ENCODE measurements at regions not wholly inside any gene's neighbourhood (a gene's known extent, or its start where the extent isn't known, plus 50 kb on each side); places are given as distances from the start of the nearest gene placed in this dataset.

DNA sequence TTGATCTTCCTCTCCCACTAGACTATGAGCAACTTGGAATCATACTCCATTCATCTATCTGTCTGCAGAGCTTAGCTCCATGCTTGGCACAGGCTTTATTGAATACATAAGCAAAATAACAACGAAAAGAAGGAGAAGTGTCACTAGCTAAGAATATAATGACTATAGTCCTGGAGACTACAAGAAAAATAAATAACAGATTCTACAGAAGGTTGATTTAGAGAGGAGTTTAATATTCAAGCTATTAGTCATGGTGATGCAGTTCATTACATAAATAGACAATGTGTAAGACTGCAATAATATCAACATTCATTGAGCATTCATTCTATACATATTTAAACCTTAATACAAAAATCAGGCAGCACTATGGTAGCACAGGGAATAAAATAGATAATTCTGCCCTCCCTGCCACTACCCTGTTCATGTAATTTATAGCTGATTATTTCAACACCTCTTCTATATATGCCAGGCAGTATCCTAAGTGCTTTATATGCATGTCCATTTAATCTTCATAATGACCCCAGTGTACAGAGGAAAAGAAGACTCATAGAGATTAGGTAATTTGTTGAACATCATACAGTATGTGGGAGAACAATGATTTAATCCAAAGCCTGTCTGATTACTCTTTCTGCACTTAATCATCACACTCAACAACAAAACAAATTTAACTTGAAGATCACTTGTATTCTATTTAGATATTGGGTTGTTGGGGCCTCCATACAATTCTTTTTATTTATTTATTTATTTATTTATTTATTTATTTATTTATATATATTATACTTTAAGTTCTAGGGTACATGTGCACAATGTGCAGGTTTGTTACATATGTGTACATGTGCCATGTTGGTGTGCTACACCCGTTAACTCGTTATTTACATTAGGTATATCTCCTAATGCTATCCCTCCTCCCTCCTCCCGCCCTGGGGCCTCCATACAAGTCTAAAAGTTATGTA lies 165.3 kb downstream of the RNF152 start:
- no peak for DNase-seq

DNA sequence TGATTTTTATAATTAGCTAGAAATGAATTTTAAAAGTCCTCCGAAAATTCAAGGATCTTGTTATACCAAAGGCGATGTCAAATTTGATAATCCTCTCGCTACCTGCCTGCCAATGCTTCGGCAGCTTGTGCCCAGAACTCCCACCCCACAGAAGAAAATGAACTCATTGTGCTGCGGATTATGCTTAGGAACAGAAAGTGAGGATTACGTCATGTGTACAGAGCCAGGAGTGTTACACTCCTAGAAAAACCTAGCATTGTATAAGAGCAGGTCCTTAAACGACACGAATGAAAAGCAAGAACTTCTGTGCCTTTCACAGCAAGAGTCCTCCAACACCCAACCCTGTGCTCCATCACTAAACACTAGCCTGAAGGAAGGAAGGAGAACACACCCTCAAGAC lies 168.3 kb downstream of the RNF152 start:
- DNase-seq: no peak

DNA sequence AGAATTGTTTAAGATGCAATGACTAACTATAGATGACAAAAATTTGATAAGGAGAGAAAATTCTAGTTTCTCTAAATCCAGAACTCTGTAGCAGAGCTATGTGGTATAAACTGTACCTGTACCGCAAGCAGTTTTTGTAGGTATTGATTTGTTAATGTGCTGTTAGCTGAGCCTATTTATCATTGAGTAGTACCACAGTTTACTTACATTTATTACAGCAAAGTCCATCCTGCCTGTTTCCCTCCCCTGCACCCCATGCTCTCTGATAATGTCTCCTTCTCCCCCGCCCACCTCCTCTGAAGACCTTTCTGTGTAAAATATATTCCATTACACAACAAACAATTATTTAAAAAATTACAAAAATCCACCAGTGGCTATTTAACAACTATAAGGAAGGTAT lies 170.6 kb downstream of the RNF152 start:
- no peak for DNase-seq

DNA sequence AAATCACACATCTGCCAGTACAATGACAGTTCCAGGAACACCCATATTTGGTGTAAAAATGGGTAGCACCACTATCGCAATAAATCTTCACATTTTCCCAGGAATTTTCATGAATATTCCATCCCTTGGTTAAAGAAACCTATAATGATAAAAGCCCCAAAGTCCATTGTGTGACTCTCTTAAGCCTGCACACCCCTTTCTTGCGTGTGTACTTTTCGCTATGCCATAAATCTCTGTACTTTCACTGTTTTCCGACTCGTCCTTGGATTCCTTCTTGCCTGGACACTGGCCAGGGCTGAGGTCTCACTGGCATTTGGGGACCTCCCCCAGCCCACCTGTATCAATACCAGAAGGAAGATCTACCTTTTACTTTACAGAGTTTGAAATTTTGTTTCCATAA lies 172.3 kb downstream of the RNF152 start:
- no peak for DNase-seq

DNA sequence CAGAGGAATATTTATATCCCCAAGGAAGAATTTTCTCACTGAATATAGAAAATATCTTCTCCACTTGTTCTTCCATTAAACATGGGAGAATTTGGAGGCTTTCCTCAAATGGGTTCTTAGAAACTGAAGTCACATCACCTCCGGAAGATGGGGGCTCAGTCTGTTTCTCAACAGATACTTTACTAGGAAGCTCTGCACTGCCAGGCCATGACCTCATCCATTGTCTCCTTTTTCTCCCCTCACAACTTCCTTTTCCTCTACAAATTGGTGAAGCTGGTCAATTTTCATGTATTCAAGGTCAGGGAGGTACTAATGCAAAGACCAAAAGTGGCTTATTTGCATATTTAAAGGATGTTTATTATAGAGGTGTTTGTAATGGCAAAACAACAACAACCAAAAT lies 173.1 kb downstream of the RNF152 start:
- no peak for DNase-seq

DNA sequence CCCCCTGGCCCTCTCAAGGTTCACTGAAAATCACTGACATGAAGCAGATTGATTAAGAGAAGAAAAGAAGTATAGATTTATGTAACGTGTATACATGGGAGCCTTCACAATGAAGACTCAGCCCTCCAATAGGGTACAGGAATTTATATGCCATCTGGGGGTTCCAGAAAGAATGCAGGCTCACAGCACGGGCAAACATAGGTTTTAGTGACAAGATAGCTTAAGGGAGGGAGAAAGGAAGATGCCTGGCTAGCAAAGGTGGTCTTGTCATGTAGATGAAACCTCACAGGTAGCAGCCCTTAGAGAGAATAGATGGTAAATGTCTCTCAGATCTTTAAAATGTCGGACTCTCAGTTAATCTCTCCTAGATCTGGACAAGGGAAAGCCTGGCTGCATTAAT lies 173.9 kb downstream of the RNF152 start:
- no peak for DNase-seq

GRCh38 chr18:61714421-61714820 lies 178.4 kb downstream of the RNF152 start:
- DNase-seq: no peak

DNA sequence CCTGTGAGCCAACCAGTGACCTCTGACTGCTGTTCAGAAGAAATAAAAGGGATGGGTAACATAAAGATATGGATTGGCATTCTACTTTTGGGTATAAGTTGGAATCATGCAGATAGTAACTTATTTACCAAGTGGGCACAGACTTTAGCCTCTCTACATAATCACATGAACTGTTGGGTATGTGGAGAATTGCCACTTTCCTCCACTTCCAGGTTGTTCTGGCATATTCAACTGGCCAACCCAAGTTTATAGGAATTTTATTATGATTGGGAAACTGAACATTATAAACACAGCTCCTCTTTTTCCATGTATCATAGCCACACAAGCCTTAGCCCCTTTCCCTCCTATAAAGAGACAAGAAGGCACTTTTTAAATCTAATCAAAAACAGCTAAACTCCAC lies 179.3 kb downstream of the RNF152 start:
- DNase-seq: no peak

DNA sequence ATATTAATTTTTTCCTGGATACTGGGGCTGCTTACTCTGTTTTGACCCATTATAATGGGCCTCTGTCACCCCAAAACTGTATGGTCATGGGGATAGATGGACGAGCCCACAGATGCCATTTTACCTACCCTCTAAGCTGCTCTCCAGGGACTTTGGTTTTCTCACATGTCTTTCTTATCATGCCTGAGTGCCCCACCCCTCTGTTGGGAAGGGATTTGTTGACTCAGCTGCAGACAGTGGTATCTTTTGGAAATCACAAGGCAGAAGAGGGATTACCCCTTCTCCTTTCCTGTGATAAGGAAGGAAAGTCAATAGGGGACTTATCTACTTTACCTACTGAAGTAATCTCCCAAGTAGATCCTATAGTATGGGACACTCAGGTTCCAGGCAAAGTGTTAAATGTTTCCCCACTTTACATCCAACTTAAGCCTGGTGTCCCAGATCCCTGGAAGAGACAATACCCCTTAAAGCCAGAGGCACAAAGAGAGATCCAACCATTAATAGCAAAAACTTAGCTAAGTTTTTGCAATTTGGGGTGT lies 182.7 kb downstream of the RNF152 start:
- DNase-seq: no peak

GRCh38 chr18:61706276-61706915 lies 186.4 kb downstream of the RNF152 start:
- no peak for DNase-seq

DNA sequence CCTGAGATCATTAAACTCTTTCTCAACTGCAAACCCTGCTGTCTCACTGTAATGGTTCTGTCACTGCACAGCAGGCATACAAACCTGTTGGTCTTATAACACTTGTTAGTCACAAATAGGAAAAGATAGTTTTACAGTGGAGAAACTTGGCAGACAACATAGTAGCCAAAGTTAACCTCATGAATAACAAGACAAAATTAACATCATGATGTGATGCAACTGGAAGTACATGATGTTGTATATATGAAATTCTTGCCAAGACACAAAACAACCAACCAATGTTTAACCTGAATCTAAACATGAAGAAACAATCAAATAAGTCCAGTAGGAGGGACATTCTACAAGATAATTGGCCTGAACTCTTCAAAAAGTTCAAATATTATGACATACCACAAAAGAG lies 189.3 kb downstream of the RNF152 start:
- no peak for DNase-seq

GRCh38 chr18:61702007-61702406 lies 190.8 kb downstream of the RNF152 start:
- DNase-seq: no peak

- DNase-seq: no peak
These were observed 193.3 kb downstream of the RNF152 start for GRCh38 chr18:61699397-61700110.

GRCh38 chr18:61697306-61697909 lies 195.4 kb downstream of the RNF152 start:
- DNase-seq: no peak

DNA sequence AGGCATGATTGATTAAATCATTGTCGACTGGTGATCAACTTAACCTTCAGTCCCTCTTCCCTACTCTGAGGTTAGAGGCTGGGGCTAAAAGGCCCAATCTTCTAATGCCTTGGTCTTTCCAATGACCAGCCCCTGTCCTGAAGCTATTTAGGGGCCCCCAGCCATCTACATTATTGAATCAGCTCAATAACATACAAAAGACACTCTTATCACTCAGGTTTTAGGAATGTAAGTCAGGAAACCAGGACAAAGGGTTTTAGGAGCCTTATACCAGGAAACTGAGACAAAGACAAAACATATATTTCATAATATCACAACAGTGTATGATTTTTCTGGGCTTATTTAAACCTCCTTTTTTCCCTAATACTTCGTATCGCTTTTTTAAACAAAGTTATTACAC lies 198.6 kb downstream of the RNF152 start:
- DNase-seq: no peak

- no peak for DNase-seq
These were observed 202.2 kb downstream of the RNF152 start for GRCh38 chr18:61690418-61691138.

GRCh38 chr18:61687317-61687716 lies 205.5 kb downstream of the RNF152 start:
- DNase-seq: no peak

- DNase-seq: no peak
These were observed 209.0 kb downstream of the RNF152 start for GRCh38 chr18:61683856-61684255.

- DNase-seq: no peak
These were observed 211.7 kb downstream of the RNF152 start for GRCh38 chr18:61681065-61681464.

- no peak for DNase-seq
These were observed 213.0 kb downstream of the RNF152 start for GRCh38 chr18:61679836-61680235.

DNA sequence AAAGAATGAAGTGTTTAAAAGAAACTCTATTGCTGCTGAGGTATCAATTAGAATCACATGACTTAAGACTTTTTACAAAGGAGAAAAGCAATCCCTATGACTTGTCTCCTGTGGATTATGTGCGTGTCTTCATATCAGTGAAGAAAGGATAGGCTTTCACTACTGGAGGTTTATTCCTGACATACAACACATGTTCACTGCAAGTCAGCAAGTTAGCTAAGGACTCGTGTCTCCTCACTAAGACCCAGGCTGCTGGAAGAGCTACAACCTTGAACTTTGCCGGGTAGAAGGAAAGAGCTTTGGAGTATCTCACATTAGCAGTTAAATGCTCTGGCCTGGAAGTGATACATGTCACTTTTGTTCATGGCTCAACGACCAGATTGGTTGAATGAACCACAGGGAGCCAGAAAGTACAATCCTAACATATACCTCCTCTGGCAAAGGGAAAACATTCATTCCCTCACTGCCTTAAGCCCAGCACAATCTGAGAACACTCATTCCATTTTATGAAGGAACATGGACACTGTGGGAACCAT lies 215.3 kb downstream of the RNF152 start:
- no peak for DNase-seq

All from NCI-H524 treated with DMSO at 0.1 percent for 48 hours (cell line).